Uterus (tissue), 2 donors: ENCODE measurements at regions not wholly inside any gene's neighbourhood (a gene's known extent, or its start where the extent isn't known, plus 50 kb on each side); places are given as distances from the start of the nearest gene placed in this dataset.

Experiments
- POLR2A ChIP-seq, 2 donors: fragments of 450-650 bp; IDR thresholded peaks; one replicate each; pipeline ENCODE4 v1.6.1; 2016; ENCODE audit warnings: antibody characterized with exemption in 2 of 2, mild to moderate bottlenecking in 1 of 2, moderate library complexity in 1 of 2
- TF ChIP-seq, protein P1 (sequence below), 4 experiments: fragments of 200-600 bp in 2 of 4; fragments of 450-650 bp in 2 of 4; sonication (generic) in 2 of 4; IDR thresholded peaks; one replicate each; pipeline ENCODE4 v1.5.1; 2016 to 2019; ENCODE audit warnings: antibody characterized with exemption in 4 of 4, mild to moderate bottlenecking in 2 of 4, moderate library complexity in 1 of 4

DNA sequence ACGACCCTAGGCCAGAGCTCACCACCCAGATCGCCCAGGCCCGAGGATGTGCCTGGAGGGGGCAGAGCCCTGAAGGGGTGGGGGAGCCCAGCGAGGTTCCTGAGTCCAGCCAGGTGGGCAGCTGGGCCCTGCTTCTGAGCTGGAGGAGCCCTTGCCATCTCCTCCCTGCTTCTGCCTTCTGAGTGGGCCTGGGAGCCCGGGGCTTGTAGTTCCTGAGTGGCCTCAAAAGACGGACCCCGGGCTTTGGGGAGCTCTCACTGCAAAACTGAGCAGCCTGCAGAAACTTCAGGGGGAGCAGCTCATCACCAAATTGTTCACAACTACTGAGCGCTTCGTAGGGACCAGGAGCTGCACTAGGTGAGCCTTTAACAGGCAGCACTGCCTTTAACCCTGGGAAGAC is 112.1 kb downstream of the NCOR2 start:
- TF ChIP-seq POLR2A (IDR thresholded peaks at IDR 0.05): no peak
- TF ChIP-seq, protein P1, sequence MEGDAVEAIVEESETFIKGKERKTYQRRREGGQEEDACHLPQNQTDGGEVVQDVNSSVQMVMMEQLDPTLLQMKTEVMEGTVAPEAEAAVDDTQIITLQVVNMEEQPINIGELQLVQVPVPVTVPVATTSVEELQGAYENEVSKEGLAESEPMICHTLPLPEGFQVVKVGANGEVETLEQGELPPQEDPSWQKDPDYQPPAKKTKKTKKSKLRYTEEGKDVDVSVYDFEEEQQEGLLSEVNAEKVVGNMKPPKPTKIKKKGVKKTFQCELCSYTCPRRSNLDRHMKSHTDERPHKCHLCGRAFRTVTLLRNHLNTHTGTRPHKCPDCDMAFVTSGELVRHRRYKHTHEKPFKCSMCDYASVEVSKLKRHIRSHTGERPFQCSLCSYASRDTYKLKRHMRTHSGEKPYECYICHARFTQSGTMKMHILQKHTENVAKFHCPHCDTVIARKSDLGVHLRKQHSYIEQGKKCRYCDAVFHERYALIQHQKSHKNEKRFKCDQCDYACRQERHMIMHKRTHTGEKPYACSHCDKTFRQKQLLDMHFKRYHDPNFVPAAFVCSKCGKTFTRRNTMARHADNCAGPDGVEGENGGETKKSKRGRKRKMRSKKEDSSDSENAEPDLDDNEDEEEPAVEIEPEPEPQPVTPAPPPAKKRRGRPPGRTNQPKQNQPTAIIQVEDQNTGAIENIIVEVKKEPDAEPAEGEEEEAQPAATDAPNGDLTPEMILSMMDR (IDR thresholded peaks at IDR 0.05): no peak
